ENCODE measurements at regions not wholly inside any gene's neighbourhood (a gene's known extent, or its start where the extent isn't known, plus 50 kb on each side); places are given as distances from the start of the nearest gene placed in this dataset.

DNA sequence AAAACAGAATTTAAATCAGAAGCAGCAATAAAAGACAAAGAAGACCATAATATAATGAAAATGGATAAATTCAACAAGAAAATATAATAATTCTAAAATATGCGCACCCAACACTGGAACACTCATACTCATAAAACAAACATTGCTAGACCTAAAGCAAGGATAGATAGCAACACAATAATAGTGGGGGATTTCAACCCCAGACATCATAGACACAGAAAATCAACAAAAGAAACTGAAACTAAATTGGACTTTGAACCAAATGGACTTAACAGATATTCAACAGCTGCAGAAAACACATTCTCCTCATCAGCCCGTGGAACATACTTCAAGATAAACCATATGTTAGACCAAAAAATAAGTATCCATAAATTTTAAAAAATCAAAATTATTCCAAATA lies 1552.6 kb downstream of the C4orf33 start:
- TF ChIP-seq MYC (IDR thresholded peaks at IDR 0.05; ENCODE audit: borderline replicate concordance, low read length), result no peak
- TF ChIP-seq, protein P1, sequence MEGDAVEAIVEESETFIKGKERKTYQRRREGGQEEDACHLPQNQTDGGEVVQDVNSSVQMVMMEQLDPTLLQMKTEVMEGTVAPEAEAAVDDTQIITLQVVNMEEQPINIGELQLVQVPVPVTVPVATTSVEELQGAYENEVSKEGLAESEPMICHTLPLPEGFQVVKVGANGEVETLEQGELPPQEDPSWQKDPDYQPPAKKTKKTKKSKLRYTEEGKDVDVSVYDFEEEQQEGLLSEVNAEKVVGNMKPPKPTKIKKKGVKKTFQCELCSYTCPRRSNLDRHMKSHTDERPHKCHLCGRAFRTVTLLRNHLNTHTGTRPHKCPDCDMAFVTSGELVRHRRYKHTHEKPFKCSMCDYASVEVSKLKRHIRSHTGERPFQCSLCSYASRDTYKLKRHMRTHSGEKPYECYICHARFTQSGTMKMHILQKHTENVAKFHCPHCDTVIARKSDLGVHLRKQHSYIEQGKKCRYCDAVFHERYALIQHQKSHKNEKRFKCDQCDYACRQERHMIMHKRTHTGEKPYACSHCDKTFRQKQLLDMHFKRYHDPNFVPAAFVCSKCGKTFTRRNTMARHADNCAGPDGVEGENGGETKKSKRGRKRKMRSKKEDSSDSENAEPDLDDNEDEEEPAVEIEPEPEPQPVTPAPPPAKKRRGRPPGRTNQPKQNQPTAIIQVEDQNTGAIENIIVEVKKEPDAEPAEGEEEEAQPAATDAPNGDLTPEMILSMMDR (IDR thresholded peaks at IDR 0.05), result no peak
- TF ChIP-seq BHLHE40 (IDR thresholded peaks at IDR 0.05; ENCODE audit: low read depth, low read length), result no peak
- TF ChIP-seq FOSL2 (IDR thresholded peaks at IDR 0.05), result no peak
- TF ChIP-seq FOSL2 (CRISPR knock-in tag; IDR thresholded peaks at IDR 0.05), result no peak
- TF ChIP-seq ESRRA (IDR thresholded peaks at IDR 0.05; ENCODE audit: borderline replicate concordance, low read length), result no peak
- TF ChIP-seq RFX5 (IDR thresholded peaks at IDR 0.05), result no peak
- TF ChIP-seq CEBPB (IDR thresholded peaks at IDR 0.05), result no peak
- TF ChIP-seq EP300 (IDR thresholded peaks at IDR 0.05), result no peak
- no peak for TF ChIP-seq POLR2A (IDR thresholded peaks at IDR 0.05; ENCODE audit: low read length)
- no peak for TF ChIP-seq HDAC2 (IDR thresholded peaks at IDR 0.05)
- TF ChIP-seq, protein P2, sequence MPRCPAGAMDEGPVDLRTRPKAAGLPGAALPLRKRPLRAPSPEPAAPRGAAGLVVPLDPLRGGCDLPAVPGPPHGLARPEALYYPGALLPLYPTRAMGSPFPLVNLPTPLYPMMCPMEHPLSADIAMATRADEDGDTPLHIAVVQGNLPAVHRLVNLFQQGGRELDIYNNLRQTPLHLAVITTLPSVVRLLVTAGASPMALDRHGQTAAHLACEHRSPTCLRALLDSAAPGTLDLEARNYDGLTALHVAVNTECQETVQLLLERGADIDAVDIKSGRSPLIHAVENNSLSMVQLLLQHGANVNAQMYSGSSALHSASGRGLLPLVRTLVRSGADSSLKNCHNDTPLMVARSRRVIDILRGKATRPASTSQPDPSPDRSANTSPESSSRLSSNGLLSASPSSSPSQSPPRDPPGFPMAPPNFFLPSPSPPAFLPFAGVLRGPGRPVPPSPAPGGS (IDR thresholded peaks at IDR 0.05), result no peak
- no peak for TF ChIP-seq MAX (IDR thresholded peaks at IDR 0.05)
- TF ChIP-seq, protein P3, sequence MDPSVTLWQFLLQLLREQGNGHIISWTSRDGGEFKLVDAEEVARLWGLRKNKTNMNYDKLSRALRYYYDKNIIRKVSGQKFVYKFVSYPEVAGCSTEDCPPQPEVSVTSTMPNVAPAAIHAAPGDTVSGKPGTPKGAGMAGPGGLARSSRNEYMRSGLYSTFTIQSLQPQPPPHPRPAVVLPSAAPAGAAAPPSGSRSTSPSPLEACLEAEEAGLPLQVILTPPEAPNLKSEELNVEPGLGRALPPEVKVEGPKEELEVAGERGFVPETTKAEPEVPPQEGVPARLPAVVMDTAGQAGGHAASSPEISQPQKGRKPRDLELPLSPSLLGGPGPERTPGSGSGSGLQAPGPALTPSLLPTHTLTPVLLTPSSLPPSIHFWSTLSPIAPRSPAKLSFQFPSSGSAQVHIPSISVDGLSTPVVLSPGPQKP (IDR thresholded peaks at IDR 0.05; ENCODE audit: low read depth, low read length), result no peak
- TF ChIP-seq JUN (IDR thresholded peaks at IDR 0.05), result no peak

All from A549 (cell line).